CD4-positive, alpha-beta T cell treated with Interleukin-6 for 4 hours (primary cell): ENCODE measurements at regions not wholly inside any gene's neighbourhood (a gene's known extent, or its start where the extent isn't known, plus 50 kb on each side); places are given as distances from the start of the nearest gene placed in this dataset.

ENCODE experiments used
- DNase-seq: peaks from one replicate; pipeline ENCODE4 v3.0.0-alpha.2; 2020; ENCODE audit warnings: mixed read lengths

DNA sequence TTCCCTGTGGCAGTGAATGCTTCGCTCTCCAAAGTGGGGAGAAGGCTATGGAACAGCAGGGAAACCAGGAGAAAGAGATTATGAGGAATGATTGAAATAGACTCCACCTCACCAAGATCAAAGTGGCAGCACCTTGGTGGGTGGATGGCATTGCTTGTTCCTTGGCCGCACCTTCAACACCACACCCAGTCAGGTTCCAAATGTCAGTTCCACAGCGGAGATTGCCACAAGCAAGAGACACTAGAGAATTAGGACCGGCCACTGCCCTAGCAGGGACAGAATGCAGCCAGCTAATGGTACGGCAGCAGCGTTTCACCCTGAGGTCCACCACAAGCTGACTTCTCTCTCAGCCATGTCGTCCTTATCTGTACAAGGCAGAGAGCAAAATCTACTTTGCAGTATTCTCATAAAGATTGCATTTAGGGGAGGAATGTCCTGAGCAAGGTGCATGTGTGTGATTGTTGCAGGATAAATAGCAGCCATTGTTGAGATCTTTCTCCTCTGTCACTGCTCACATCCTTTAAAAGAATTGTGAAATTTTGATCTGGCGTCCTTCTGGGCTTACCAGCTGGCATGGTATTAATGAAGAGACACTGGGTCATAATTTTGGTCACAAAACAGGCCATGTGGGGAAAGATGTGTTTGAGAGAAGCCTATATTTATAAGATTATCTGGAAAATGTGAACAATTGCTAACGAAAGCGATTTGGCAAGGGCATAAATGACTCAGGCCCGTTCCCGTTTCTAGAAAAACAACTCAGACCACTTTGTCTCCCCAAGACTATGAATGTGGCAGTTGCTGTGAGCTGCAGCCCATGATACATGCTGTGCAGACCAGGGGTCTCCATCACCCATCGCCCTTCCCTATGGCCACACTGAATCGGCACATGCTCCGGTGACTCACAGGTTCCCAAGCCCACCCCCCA lies 228.6 kb upstream of the ID2 start:
- no peak for DNase-seq

DNA sequence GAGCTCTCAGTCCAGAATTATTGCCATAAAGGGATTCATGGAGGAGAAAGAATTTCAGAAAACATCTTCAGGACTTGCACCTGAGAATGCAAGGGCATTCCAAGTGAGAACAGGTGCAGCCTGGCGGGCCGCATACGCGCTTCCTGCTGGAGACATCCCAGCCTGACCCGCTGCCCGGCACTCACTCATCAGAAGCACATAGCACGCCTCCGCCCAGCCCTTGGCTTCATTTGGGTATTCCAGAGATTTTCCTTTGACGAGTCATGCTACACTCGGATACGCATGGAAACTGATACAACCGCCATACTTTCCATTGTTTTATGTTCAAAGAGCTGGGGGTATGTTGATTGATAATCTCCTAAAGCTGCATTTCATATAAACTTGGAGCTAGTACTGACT lies 228.0 kb upstream of the ID2 start:
- no peak for DNase-seq

DNA sequence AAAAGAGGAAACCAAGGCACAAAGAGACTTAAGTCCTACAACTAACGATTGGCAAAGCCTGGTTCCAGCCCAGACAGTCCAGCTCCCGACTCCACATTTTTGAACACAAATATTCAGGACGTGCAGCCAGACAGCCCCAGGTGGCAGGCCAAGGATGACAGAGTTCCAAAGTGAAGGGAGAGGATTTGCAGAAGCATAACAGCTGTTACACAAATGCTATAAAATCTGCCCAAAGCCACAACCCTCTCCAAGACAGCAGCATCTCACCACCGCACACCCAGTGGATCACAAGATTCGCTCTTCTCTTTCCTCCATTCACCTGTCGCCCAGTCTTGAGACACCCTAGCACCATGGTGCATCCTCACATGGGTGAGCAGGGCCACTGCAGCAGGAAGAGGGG lies 227.1 kb upstream of the ID2 start:
- DNase-seq: no peak

DNA sequence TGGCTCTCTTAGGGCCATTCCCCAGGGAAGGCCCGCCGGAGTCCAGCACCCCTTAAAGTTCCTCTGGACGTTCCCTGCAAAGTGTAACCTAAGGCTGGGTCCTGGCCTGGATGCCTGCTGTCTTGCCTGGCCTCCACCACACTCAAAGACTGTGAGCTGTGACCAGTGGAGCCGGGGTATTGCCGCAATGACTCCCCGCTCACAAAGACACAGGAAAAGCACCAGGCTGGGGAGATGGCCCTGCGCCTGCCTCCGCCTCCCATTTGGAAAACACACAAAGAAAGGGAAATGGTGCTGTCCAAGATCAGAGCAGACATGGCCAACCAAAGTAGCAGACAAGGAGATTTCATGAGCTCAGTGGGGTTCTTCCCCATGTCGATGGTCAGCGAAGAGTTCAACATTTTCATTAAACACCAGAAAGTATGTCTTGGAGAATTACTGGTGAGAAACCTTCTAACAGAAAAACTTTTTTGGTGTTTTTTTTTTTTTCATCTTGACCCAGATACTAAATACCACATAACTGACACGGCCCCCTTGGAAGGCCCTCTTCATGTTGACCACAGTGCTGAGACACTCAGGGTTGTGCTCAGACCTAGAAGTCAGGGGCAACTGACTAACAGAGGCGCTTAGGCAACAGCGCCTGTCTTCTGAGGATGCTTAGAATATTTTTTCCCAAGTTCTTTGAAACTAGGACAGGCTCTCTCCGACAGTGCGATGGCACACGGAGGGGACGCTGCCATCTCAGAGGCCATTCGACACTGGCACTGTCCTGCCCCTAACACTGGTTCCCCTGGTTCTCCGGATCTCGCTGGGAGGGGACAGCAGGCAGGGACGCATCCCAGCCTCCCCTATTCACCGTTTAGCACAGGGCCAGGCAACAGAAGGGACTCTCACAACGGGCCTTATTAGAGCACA lies 226.4 kb upstream of the ID2 start:
- no peak for DNase-seq

DNA sequence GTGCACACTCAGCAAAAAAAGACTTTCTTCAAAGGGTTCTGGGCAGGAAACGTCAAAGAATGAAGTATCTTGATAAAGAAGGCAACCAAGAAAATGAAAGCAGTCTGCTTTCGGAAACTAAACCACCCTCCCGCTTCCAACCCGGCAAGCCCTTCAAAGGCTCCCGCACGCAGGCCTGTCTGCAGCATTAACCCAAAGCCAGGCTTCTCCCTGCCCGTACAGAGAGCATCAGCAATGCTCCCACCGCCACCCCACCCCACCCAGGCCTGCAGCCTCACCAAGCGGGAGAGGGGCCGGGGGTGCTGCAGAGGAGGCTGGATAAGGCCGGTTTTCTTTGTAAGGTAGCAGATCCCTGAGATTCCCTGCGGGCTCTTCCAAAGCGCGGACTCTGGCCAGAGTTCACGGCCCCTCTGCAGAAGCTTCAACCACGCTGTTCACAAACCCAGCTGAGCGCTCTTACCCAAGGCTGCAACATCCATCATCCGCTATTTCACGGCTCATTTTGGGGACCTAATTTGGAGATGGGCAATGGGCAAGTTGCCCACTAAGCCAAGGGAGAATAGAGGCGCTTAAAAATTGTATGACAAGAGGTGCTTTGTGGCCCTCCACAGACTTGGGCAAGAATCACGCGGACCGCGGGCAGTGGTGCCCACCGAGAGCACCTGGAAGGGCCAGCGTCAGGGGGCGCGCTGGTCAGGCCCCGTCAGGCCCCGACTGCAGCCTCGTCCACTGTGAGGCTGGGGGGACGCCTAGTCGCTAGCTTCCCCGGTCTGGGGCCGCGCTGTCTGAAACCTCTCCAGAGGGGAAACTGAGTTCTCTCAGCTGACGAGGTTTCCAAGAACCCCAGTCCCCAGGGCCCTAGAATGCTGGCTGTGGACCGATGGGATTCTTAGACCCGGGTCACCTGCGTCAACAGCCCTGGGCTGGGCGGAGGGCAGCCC lies 225.4 kb upstream of the ID2 start:
- DNase-seq: peak; percentile 65

DNA sequence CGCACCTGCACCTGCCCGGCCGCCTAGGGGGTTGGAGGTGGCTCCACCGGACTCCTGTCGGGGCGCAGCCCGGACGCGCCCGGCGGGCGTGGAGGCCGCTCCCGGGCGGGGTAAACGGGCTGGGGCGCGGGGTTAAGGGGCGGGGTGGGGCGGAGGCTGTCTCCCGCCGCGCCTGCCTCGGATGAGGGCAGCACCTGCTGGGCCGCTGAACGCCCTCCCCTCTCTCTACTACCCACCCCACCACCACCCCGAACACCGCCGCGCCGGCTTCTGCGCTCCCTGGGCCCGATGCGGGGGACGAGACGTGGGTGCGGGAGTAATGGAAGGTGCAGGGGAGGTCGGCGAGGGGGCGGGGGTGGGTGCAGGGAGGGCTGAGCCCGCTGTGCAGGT lies 224.8 kb upstream of the ID2 start:
- DNase-seq: peak; percentile 50

DNA sequence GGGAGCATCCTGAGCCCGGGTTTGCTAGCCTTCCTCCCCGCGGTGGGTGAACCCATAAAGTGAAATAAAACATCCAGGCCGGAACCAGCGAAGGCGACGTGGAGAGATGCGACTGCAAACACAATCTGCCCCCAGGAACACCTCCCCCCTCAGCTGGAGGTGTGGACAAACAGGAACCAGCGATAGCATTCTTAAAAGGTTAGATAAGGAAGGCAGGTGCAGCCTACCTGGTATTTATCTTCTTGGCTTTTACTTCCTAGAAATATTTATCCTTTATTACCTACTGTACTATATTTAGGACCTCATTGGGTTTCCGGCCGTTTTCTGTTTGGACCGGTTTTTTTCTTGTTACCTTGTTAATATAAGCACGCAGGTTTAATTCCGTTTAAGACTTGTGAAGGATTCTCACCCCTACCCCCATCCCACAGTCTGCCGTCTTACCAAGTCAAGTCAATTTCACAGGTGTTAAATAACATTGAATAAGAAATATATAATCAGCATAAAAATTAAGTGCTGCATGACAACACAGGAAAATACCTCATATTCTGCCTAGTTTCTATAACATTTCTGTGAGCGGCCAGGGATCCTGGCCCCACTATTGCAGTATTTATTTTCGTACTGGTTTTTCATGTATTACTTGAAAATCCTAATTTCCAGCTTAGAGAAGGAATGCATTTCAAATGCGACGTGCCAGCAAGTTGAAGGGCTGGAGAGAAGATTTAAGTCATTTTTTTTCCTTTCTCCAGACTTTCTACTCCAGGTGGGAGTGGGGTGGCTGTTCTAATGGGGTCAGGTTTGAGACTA lies 224.0 kb upstream of the ID2 start:
- DNase-seq: peak; percentile 38

DNA sequence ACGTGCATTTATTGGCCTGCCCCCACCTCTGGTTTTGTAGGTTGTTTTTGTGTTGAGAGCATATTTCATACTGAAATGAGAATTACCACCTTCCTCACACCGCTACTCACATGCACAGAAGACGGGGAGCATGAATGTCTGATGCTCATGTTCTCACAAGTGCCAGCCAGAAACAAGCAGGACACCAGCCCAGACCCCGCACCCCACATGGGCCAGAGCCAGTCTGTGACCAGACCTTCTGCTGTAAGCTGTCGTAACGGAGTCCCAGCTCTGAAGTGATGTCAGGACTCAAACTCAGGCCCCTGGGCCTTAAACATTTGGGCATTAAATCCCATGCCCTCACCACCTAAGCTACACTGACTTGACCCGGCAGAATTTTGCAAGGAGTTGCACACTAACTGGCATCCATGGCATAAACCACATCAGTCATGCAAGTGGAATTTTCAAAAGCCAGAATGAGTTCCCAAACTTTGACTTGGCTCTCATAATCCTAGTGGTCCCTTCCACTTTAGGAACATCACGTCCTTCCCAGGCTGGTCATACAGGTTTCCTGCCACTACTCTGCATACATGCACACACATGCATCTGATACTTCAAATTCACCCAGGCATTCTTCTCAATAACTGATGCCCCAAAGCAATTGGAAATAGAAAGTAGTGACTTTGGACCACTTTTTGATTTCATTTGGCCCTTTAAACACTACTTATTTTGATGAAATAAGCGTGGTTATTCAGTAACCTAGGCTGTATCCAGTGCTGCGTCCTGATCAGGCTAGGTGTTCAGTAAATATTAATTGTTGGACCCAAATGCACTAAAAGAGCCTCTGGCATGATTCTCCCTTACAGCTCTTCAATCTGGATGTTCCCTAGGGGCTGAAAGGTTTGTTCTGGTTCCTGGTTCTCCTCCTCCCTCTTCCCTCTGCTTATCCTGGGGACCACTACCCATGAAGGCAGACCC lies 223.1 kb upstream of the ID2 start:
- DNase-seq: no peak

DNA sequence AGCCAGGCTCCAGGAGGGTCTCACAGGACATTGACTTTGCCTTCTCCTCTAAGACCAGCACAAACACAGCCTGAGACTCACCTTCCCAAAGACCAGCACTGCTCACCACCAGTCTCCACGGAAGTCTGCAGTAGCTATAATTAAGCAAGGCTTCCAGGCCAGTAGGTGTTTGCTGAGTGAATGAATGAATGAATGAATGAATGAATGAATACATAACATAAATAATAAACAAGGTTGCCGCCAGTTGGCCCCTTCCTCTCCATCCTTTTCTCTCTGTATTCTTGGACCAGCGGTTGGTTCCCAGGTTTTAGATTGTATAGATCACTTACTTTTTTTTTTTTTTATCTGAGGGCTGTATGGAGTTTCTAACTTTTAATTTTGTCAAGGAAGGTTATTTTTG lies 222.4 kb upstream of the ID2 start:
- no peak for DNase-seq

DNA sequence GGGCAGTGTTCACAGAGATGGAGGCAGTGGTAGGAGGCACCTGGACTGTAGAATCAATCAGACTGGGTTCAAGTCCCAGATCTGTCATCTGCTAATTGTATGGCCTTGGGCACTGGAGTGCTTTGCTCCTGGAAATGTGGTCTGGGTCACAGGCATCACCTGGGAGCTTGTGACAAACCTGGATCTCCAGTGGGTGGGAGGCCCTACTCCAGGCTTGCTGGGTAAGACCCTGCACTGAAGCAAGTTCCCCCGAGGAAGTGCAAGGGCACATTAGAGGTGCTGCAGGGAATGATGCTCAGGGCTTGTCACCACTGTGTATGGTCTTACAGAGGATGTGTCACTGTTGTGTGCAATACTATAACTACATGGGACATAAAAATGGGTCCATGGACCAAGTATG lies 220.5 kb upstream of the ID2 start:
- DNase-seq: no peak

DNA sequence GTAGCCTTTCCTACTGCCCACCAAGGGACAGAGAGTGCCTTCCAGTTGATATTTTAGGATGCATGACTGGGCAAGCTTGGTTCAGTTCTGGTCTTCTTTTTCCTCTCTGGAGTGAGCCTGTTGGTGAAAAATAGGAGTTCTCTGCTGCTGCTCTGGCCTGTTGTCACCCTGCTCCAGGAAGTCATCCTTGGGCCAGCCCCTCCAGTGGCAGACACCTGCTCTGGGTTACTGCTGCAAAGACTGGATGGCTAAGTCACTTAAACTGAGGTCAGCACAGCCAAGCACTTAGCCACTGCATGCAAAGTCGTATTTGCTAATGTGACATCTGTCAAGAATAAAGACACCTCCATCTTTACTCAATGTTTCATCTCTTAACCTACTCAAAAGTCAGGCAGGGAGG lies 219.6 kb upstream of the ID2 start:
- no peak for DNase-seq

DNA sequence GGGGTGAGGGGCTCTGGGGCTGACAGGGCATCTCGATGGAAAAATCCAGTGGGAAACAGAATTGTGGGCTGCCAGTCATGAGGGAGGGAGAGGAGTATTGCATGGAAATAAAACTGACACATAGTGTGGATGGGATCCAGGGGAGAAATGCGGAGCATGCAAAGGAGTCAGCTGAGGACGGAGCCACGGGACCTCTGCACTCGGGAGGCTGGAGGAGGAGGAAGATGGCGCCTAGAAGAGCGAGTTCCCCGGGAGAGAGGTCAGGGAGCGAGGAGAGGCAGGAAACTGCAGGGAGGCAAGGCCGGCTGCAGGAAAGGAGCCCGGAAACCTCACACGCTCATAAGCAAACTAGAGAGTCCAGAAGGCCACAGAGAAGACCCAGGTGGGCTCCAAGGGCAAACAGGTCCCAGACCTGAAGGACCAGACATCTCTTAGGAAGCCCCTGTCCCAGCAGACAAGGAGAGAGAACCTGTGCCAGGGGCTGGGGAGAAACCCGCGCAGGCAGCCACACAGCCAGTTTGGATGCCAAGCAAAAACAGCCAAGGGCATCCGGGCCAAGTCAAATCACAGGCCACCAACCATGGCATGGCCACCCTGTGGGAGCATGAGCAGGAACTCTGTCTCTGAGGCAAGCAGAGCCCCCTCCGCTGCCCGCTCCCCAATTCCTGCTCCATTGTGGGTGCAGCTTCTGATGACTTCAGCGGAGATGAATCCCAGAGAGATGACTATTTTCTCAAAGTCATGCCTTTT lies 218.8 kb upstream of the ID2 start:
- no peak for DNase-seq

DNA sequence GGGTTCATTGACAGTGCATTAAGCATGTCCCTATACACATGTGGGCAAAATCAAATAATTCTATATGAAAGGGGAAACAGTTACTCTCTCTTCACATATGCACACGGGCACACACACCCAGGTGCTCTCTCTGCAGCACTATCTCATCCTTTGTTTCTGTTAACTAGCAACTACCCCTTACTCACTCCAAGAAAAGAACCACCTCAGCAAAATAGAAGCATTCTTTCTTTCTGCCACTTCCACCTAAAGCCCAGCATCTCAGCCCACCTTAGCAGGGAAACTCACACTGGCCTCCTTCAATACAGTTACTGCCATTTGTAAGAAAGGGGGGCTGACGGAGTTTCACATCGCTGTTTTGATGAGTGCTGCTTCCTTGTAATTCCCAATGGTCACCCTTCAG lies 216.3 kb upstream of the ID2 start:
- no peak for DNase-seq

DNA sequence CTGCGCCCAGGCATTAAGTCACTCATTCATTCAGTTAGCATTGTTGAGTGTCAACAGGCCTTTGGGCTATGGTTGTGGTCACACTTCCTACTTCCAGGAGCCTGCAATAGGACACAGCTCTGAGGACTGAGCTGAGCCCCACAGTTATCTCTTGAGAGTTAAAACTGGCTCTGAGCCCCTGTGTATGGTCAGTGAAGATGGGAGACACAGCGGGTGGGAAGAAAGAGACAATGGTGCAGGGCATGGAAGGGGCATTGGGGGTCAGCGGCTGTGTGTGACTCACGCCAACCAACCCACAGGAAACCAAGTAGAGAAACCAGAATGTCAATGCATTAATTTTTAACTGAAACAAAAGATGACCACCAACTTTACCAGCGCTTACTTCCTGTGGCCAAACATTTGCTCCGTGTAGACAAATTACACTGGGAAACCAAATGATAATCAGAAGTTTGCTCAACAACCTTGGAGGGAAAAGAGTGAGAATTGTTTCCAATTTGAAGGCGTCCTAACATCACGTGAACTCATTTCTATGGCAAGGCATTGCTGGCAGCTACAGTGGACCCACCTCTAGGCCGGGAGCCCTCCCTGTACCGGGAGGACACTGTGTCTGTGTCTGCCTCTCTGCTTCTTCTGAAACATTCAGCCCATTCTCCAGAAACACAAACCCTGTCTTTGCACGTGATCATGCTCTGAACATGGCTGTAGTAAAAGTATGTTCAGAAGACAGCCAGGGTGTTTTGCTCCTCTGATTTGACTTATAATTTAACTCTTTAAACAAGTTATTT lies 212.0 kb upstream of the ID2 start:
- DNase-seq: no peak

DNA sequence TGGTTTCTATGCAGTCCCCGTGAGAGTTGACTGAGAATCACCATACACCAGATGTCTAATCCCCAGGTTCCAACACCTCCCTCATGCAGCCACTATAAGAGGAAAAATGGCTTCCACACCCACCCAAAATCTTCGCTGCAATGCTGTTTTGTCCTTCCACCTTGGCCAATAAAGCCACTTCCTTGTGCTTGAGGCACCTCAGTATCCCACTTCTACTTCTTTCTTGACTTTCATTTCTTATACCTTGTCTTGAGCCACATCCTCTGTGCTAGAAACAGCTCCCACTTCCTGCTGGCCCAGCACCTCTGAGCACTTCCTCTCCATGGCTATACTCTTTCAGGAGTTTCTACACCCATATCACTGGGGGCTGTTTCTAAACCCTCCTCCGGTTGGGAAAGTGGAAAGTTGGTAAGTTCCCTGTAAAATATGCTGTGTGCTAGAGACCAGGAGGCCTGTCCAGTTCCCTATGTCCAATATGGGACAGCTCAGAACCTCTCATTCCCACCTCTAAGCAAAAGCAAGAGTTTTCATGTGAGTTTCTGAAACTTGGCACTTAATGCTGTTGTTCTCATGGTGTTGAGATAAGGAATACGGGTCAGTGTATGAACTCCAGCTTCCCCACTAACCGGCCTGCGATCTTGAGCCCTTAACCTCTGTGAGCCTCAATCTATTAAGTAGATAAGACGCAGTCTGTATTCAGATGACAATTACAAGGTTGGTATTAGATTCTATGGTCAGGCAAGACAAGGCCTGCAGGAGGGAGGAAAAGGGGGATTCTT lies 209.1 kb upstream of the ID2 start:
- no peak for DNase-seq

DNA sequence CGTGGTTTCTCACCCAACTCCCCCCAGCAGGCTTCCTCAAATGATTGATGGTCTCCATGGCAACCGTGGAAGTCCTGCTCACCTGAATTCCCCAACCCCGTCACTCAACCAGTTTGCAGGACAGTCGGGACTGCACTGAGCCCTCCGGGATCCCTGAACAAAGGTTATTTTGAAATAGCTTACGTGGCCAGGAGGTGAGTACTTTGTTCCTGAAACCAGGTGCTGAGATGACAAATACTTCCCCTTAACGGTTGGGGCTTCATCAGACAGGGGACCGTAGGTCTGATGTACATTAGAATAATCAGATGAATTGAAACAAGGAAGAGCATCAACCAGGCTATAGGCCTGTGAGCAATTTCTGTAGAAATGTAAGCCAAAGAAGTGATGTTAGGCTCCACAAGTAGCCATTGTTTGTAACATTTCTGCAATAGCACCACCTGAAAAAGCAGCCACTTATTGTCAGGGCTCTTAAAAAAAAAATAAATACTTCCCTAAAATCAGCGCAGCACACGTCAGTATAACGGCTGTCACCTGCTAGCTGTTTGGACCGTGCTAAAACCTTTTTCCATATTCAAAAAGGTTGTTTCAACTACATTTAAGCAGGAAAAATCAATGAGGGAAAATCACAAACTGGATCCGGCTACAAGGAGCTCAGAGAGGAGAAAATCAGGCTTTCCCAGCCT lies 206.4 kb upstream of the ID2 start:
- peak; percentile 35 for DNase-seq
